Posterior vena cava (tissue), 2 donors: ENCODE measurements at regions not wholly inside any gene's neighbourhood (a gene's known extent, or its start where the extent isn't known, plus 50 kb on each side); places are given as distances from the start of the nearest gene placed in this dataset.

Experiments used
- DNase-seq: peaks from one replicate; pipeline ENCODE4 v3.0.0-alpha.2; 2020; ENCODE audit warnings: low spot score
- intact Hi-C, 2 donors: fragments of 100-400 bp; cut with DNase I; formaldehyde crosslinking; loops; one replicate each; pipeline versions ENCODE4 v1.14.1 to v1.14.2; 2022 to 2023
- donor health status: DM: yes; HTN: yes; CAD: no.
- donor health status: DM: yes; HTN: yes; CAD: no.

DNA sequence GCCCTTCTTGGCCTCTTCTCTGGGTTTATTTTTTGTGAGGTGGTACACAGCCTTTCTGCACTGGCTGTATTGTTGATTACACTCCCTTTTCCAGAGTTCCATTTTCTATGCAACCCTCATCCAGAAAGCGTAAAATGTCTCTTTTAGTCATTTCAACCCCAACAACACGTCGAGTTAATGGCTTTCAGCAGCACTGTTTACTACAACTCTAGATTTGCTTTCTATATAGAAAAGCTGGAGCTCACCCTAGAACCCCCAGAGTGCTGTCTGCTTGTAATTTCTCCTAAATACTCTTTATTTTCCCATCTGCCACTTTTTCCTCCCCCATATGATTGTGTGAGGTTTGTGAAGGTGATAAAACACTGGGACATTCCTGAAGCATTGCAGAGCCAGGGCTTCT is 148.9 kb upstream of the TMTC4 start:
- intact Hi-C loops = no loop called here
- DNase-seq = no peak

DNA sequence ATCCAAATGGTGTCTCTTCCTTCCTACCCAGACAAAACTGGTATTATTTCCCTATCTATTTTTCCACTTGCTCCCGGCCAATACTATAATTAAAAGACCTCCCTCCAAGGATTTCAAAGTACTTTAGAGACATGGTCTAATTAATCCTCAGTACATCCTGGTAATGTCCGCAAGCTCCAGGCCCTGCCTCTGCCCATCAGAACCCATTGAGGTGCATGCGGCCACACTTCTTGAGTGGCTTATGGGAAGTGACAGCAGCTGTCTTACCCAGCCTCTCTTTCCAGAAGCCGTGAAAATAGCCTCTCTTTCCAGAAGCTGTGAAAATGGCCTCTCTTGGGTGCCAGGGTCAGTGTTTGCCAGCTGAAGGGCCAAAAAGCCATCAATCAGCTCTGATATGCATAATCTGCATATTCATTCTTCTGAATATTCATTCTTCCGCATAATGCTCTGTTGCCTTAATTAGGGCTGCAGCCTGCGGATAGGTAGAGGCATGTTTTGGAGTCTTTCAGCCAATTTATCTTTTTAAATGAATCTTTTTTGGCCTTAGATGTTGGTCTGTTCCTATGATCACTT is 148.4 kb upstream of the TMTC4 start:
- DNase-seq = no peak
- intact Hi-C loops = no loop called here

DNA sequence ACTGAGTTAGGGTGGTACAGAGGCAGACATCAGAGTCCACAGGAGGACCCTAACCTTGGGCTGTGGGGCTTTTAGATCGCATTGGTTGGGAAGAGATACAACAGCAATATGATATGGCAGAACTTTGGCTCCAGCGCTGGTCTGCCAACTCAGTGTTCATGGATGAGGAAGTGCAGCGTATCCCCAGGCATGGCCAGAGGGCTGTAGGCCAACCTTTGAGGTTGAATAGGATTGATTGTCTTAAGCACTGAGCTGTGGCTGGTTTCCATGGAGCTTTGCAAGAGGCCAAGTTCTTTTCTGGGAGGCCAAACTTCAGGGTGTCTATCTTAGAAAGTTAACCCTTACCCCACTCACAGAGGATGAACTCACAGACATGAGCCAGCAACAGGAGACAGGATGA is 144.1 kb upstream of the TMTC4 start:
- DNase-seq = no peak
- intact Hi-C loops = loop anchor here in 1 of 2 donors (5.0 kb wide), 1 partner anchor 136 kb away; no protein-coding TSS in a partner anchor

DNA sequence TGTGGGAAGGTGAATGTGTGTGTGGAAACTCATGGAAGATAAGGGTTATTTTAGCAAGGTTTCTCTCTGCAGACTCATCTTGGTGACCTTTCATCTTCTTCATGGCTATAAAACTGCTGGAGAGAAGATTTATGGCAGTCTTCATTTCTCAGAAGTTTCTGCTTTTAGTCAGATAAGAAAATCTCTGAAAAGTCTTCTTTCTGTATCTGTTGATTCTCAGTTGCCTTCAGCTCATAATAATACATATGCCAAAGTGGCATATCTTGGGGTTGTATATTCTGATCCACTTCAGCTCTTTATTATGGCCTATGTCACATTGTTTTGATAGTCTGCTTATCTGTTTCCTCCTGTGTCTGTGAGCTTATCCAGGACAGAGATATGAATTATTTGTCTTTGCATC is 143.3 kb upstream of the TMTC4 start:
- intact Hi-C loops = loop anchor here in 1 of 2 donors (5.0 kb wide), 1 partner anchor 136 kb away; no protein-coding TSS in a partner anchor
- DNase-seq = no peak

DNA sequence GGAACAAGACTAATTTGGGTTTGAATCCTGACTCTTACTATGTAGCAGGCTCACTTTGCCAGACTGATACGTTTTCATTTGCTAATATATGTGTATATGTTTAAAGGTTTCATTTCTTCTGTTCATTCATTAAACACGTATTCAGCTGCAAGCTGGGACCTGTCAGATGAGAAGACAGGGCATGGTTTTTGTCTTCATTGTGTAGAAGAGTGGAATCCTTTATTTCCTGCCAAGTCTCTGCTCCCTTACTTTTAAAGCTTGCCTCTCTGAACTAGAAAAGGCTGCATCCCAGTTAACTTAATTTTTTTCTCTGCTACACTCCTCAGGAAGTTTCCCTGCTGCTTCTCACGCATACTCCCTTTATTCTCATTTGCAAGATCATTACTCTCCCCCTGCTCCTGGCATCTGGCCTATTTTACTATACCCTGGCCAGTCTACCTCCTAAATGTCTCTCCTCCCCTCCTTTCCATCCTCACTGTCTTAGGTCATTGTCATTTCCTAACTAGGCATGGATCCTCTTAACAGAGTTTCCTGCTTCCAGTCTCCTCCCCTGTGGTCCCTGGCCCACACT is 141.0 kb upstream of the TMTC4 start:
- intact Hi-C loops = loop anchor here in 1 of 2 donors (5.0 kb wide), 1 partner anchor 133 kb away; no protein-coding TSS in a partner anchor
- DNase-seq = no peak

DNA sequence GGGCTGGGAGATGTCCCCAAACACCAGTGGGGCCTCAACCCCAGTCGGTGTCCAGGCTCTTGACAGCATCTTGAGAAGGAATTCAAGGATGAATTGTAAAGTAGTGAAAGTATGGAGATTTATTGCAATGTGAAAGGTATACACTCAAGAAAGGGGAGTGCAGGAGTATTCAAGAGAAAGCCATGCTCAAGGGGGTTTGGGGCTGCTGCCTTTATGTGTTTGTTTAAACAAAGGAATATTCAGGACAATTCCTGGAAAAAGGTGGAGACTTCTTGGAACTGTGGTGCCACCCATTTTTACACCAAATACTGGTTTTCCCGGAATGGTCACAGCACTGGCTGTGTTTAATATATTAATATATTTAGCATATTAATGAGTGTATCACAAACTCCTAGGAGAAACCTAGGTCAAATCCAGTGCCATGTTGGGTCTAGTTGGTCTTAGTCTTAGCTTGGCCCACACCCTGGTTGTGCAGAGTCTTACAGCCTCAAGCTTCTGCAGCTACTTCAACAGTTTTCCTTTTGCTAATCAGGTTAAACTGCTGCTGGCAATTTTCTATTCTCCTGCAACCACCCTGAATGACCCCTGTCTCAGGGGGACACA is 138.5 kb upstream of the TMTC4 start:
- intact Hi-C loops = no loop called here
- no peak for DNase-seq

DNA sequence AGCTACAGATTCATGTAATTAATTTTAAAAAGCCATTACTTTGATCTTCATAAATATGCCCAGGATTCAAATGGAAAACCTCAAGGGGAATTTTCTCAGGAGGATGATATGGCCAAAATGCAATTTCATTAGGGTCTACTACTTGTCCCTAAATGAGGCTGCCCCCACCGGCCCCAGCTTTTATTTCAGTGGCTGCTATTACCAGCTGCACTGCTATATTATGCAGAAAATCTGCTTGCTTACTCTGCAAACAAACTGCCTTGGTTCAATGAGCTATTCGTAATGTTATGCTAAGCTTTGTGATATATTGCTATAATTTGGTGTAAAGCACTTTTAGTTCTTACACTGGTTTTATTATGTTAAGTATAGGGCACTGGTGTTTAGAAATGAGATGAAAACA is 137.3 kb upstream of the TMTC4 start:
- intact Hi-C loops = no loop called here
- DNase-seq = no peak

DNA sequence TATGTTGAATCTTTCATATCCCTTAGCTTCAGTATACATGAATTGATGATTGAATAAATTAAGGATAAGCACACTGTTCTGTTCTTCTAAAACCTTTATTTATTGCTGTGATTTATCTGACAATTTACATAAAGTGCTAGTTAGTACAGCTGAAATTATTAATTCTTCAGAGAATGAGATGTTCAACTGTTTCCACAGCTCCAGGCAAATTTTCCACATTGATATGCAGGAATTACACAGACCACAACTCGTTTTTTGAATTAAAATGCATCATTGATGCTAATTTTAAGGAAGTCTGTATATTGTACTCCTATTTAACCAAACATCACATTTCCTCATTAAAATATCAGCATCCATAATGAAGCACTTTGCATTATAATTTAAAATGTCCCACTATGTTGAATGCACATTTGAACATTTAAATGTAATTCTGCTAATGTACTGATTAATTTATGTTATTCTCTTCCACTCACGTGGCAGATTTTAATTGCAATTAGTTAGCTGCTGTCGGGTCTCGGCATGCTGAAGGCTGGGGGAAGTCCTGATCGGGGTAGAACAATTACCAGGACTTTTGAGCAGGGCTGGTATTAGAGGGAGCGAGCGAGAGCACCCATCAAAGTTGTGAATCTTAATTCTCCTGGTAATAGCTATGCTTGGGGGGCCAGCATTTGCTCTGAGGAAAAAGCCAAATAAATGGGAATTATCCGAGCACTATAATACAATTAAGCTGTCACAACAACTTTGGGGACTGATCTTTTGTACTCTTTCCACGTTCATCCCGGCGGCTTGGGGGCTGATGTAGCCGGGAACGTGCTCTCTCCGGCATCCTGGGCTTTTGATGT is 136.7 kb upstream of the TMTC4 start:
- no peak for DNase-seq
- intact Hi-C loops = no loop called here

DNA sequence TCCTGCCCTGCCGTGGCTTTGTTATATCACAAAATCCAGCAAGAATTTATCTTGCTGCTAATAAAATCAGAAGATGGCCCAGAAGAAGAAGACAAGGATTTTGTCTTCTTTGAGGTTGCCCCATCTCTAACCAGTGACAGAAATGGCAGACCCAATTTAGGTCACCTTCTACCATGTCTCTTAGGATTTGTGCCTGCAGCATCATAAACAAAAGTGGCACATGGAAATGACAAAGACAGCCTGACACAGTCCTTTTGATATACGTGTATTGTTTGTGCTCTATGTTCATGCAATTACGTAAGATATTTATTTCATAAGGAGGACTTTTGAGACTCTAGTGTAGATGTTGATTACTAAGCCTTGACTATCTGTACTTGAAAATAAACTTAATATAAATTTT is 135.9 kb upstream of the TMTC4 start:
- intact Hi-C loops = no loop called here
- DNase-seq = no peak

DNA sequence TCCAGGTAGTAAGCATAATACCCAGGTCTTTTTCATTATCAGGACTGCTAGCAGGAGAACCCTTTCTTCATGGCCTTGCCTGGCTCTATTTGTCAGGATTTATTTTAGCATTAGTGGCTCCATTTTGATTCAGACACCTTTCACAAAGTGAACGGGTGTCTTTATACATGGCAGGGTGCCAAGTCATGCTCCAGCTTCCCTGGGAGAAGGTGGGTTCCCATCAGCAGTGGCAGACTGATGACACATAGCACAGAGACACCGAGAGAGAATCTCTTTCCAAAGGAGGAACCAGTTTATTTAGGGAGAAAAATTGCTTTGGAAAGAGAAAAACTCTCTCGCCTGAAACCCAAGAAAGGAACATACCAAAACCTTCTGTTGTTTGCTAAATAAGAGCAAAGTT is 135.3 kb upstream of the TMTC4 start:
- DNase-seq = no peak
- intact Hi-C loops = no loop called here

DNA sequence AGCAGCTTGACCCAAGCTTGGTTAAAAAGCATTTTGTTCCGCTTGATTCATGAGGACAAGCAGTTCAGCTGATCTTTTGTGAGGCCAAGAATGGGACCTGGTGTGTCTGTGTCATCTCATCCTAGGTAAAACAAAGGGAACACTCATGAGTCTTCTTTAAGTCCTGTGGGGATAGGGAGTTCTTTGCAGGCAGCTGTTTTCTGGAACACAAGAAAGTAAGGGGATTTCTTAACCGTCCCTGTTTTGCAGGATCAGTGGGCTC is 134.5 kb upstream of the TMTC4 start:
- intact Hi-C loops = no loop called here
- DNase-seq = no peak

DNA sequence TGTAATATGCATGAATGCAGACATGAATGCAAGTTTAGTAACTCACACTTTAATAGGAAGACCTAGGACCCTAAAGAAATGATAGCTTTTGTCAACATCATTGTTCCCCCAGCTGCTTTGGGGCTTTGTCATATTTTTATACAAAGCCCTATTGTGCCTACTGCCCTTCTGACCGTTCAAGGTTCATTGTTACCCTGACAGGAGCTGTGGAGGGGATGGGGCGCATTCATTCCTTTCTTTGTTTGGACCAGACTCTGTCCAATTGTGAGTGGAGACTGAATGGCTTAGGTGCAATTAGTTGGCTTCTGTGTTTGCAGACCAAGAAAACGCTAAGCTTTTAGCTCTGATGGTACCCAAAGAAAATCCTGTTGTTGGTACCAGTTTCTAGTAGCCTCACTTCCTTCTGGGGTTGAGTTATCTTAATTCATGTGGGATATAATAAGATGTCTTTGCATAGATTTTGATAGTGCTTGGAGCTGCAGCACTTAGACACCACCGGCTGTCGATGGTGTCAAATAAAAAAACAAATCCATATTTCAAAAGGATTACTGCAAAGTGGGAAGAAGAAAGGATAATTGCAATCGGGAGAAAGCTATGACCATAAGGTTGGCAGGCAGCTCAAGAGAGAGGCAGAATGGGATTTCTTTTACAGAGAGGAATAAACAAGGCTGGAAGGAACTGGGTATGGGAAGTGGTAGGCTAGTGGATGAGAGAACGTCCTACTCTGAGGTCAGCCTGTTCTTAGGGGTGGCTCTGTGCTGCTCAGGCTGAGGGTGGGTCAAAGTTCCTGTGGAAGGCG is 133.9 kb upstream of the TMTC4 start:
- intact Hi-C loops = no loop called here
- no peak for DNase-seq

DNA sequence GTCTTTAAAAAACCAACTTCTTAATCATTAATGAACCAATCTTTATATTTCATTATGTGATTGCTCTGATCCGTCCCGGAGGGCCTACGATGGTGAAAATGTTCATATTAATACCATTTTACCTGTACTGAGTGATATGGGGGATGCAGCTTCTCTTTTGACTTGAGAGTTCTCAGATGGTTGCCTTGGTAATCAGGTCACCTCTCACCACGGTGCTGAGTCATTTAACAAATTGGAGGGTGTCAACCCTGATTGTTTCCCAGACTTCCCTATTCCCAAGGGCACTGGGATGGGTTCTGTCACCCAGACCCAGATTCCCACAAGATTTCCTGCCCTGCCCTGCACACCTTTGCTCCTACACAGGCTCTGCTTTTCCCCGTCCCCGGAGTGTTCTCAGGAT is 128.5 kb upstream of the TMTC4 start:
- no peak for DNase-seq
- intact Hi-C loops = no loop called here

DNA sequence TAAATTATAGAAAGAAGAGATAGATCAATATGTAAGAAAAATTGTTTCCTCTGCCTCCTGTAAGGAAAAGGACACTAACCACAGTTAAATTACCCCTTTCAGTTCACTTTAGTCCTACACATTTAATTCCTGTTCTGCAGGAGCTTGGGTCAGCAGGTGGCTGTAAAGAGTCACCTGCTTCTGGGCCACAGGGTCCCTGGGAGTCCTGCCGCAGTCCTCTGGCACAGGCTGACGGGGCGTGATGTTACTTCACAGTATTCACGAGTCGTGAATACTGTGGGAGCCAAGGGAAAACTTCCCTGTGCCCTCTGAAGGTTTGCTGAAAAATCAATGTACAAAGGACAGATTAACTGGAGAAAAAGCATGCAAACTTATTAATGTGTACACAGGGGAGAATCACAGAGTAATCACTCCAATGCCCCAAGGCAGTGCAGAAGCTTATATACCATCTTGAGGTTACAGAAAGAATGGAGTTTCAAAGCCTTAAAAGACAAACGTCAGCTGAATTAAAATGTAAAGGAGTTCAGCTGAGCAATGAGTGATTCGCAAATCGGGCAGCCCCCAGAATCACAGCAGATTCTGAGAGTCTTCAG is 125.8 kb upstream of the TMTC4 start:
- no peak for DNase-seq
- intact Hi-C loops = no loop called here

DNA sequence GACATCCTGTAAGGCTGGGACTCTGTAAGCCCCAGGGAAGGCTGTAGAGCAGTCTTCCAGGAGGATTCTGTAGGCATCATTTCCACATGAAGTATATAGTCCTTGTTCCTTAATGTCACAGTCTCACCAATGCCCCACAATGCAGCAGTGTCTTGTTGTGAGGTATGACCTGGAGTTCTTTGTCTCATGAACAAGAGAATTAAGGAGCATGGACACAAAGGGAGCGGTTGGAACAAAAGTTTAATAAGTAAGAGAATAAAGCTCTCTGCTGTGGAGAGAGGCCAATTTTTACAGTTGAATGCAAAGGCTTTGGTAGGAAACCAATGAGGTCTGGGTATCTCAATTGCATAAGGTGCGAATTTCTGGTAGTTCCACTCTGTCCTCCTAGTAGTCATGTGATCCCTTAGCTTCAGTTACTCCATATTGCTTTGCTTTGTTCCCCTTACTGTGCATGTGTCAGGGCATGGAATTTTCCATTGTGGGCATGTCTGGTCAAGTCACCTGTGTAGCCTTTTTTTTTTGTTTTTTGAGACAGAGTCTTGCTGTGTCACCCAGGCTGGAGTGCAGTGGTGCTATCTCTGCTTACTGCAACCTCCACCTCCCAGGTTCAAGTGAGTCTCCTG is 124.3 kb upstream of the TMTC4 start:
- intact Hi-C loops = no loop called here
- DNase-seq = no peak

DNA sequence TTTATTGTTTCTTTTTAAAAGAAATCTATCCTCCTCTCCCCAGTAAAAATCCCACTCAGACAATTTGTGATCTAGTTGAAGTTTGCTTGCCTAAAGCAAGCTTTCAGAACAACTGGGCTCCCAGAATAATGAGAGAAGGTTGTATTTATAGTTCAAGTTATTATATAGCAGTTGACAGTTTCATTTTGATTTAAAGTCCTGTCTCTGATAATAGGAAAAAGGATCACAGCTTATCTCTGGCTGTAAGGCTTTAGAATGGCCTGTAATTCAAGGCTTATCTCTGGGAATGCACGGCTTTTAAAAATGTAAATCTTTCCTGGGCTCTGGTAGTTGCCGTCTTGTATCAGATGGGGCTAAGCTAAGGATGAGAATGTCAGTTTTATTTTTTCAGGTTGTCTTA is 123.3 kb upstream of the TMTC4 start:
- intact Hi-C loops = no loop called here
- DNase-seq = no peak

DNA sequence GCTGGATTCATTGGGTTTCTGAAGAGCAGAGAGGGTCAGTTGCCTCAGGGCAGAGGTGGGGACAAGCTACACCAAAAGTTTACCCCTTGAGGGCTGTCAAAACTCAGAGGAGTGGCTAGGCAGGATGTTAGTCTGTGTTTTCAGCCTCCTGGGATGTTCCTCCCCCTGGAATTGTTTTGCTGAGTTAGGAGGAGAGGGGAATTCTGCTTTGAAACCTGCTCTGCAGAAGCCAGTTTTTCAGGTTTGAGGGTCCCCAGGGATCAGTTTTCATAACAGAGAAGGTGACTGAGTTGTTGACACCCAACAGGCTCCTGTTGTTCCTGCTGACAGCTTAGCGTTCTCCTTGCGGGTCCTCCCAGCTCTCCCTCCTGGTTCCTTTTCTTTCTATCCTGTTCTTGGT is 121.9 kb upstream of the TMTC4 start:
- DNase-seq = no peak

DNA sequence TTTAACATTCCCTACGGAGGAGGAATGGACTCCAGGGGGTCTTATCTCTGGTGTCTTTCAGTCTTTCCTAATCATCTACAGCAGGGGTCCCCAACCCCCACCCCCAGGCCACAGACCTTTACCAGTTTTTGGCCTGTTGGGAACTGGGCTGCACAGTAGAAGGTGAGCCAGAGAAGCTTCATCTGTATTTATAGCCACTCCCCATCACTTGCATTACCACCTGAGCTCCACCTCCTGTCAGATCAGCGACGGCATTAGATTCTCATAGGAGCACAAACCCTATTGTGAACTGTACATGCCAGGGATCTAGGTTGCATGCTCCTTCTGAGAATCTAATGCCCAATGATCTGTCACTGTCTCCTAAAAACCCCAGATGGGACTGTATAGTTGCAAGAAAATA is 120.0 kb upstream of the TMTC4 start:
- DNase-seq = no peak
- intact Hi-C loops = no loop called here

More for the DNA sequence above, 121.9 kb upstream of the TMTC4 start:
- intact Hi-C loops = no loop called here

DNA sequence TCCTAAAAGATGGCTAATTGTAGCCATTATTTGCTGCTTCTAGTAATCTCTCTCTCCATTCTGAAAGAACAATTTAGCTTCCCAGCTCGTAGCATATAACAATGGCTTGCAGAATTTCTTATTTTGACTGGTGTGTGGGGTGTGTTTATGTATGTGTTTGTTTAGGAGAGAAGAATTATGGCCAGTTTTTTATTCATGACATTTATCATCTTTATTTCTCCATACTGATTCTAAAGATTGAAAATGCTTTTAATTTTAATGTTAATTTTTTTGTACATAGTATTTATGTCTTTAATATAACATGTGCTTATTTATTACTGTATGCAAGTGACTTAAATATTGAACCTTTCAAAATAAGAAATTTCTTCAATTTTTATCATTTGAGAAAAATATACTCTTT is 115.8 kb upstream of the TMTC4 start:
- DNase-seq = no peak
- intact Hi-C loops = no loop called here
